ENCODE measurements at regions not wholly inside any gene's neighbourhood (a gene's known extent, or its start where the extent isn't known, plus 50 kb on each side); places are given as distances from the start of the nearest gene placed in this dataset.
"Not testable (repeated sequence)": the region's sequence is repeated elsewhere in the genome, so short reads cannot be mapped to it uniquely, and the experiment has no call there.

DNA sequence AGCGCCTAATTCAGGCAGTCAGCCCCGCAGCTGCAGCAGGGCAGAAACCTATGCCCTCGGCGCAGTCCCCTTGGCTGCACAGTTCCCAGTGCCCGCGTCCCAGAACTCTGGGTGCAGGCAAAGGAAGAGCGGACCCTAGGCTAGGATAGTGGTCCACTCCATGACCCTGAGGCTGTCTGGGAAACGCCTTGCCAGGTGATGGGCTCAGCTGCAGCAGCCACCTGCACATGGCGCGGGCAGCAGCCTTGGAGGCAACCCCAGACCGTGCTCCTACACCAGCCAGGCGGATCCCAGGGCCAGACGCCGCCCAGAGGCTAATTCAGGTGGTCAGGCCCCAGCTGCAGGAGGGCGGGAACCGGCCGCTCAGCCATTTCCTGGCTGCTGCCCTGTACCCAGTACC lies 83.0 kb downstream of the POTEC start:
- not testable (repeated sequence) for DNase-seq

DNA sequence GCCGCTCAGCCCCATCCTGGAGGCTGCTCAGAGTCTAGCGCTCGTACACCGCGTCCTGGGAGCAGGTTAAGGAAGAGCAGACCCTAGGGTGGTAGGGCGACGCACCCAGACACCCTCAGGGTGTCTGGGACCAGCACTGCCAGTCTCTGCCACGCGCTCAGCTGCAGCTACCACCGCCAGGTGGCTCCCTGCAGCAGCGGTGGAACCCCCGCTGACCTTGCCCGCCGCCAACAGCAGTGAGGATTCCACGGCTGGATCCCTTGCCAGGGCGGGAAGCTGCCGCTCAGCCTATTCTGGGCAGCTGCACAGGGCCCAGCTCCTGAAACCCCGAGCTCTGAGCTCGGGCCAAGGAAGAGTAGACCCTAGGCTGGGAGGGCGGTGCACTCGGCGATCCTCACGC lies 83.6 kb downstream of the POTEC start:
- not testable (repeated sequence) for DNase-seq

DNA sequence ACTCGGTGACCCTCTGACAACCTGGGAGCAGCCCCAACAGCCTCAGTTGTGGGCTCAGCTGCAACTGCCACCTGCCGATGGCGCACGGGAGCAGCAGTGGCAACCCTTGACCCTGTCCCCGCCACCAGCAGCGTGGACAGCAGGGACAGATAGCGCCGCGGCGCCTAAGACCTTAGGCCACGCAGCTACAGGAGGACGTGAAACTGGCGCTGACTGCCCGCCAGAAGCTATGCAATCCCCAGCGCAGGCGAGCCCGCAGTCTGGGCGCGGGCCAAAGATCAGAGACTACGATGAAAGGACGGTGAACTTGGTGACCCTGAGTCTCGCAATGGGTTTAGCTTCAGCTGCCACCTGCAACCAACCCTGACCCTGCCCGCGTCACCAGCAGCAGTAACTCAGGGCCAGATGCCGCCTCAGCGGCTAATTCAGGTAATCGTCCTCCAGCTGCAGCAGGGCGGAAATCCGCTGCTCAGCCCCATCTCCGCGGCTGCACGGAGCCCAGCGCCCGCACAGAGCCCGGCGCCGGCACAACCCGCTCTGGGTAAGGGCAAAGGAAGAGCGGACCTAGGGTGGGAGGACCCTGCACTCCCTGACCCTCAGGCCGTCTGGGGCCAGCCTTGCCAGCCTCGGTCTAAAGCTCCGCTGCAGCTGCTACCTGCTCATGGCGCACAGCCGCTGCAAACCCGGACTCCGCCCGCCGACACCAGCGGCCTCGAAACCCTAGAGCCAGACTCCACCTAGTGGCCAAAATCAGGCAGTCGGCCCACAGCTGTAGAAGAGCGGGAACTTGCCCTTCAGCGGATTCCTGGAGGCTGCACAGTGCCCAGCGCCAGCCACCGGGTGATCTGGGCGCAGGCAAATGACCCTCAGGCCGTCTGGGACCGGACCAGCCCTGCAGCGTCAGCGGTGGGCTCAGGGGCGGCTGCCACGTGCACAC lies 85.1 kb downstream of the POTEC start:
- peak; percentile 64 for DNase-seq

DNA sequence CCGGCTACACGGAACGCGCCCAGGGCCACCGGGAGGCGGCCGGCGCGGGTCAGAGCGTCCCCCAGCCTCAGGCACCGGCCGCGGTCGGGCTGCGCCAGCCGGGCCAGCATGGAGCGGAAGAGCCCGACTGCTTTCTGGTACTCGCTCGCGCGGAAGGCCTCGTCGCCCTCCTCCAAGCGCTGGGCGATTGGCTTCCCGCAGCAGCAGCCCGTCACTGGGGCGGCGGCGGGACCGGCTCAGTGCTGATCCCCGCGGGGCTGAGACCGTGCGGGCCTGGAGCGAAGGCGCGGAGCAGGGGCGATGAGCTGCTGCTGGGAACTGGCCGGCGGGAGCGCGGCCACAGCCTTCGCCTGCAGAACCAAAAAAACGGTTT lies 92.8 kb downstream of the POTEC start:
- DNase-seq = peak; percentile 54

DNA sequence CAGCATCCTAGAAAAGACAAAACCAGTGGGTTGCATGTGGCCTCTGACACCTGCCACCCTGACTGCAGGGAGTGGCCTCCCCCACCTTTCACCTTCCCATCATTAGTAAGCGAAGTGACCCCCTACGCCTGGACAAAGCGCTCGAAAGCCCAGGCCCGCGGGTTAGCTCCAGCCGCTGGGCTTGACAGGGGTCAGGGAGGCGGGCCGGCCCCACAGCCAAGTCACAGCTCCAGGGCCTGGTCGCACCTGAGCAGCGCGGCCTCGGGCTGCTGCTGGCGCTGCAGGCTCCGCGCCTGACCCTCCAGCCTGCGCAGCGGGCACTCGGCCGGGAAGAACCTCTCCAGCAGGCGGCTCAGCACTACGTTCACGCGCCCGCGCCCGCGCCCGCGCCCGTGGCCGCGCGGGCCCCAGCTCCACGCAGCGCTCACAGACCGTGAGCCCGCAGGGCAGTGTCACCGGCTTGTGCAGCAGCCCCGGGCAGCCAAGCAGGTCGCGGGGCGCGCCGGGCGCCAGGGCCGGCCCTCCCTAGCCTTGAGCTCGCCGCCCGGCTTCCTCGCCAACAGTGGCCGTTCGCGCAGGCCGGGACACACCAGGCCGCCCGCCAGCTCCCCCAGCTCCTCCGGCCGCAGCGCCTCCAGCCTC lies 93.3 kb downstream of the POTEC start:
- peak; percentile 49 for DNase-seq

DNA sequence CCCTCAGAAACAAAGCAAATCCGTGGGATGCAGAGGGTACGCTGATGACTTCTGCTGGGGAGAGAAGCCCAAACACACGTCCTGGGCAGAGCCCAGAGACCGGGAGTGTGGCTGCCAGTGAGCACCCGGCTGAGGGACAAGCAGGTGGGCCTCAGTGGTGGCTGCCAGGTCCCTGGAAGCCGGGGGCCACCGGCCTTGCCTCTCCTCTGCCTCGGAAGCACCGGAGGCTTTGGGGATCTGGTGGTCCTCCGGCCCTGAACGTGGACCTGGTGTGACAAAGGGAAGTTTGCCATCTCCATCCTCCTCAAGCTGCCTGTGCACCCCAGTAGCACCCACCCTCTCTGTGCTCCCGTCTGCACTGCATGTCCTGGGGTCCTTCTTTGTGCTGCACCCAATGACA lies 94.3 kb downstream of the POTEC start:
- not testable (repeated sequence) for DNase-seq

DNA sequence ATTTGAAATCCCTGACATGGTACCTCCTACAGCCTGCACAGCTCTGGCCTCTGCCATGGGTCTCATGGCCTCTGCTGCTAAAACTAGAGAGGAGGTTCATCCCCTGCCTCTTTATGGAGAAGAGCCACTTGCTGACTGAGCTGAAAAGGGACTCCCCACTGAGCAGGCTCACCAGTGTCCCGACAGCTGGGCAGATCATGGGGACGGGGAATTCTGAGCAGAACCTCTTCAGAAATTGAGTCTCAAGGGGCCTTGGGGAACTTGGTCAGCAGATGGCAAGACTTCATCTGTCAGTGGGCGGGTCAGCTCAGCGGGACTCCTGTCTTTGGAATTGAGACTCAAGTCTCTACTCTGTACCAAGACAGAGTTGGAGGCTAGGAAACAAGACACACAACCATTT lies 95.7 kb downstream of the POTEC start:
- not testable (repeated sequence) for DNase-seq

DNA sequence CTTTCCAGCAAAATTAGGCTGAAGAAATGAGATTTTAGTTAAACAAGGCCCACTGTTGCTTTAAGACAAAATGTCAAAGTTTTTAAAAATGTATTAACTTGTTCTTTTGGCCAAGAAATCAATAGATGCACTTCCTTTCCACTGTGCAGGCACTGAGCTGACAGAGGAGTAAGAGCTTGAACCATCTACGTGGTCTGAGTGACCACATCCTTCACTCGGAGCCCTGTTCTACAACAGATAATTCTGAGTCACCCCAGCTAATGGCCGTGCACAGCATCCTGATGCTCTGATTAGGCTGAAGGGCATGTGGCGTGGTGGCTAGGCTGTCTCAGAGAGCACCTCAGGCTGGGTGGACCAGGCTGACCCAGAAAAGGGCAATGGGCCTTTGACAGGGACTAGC lies 107.9 kb downstream of the POTEC start:
- not testable (repeated sequence) for DNase-seq

DNA sequence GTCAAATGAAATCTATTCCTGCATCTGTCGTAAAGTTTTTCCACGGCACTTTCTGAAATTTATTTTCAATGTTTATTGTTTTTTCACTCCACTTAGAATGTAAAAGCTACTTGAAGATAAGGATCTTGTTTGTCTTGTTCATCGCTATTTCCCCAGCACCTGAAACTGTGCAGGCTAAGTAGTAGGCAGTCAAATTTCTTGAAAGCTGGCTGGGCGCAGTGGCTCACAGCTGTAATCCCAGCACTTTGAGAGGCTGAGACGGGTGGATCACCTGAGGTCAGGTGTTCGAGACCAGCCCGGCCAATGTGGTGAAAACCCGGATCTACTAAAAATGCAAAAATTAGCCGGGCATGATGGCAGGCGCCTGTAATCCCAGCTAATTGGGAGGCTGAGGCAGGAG lies 111.0 kb downstream of the POTEC start:
- not testable (repeated sequence) for DNase-seq

DNA sequence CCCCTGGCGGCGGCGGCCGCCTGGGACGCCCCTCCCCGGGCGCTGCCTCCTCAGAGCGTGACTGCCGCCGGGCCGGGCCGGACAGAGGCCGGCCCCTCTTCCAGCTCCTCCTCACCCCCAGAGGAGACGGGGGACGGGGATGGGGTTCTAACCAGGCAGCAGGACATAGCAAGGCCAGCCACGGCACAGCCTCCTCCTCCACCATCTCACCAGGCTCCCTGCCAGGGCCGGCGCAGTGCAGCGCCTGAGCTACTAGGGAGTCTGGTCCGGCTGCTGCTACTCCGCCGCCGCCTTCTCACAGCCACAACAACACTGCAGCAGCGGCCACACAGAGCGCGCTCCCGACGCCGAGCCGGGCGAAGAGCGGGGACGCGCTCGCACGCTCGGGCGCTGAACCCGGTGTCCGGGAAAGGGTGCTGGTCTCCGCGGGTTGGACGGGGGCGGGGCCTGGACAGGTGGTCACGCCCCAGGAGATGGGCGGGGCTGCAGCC lies 112.3 kb downstream of the POTEC start:
- DNase-seq = peak; percentile 69

DNA sequence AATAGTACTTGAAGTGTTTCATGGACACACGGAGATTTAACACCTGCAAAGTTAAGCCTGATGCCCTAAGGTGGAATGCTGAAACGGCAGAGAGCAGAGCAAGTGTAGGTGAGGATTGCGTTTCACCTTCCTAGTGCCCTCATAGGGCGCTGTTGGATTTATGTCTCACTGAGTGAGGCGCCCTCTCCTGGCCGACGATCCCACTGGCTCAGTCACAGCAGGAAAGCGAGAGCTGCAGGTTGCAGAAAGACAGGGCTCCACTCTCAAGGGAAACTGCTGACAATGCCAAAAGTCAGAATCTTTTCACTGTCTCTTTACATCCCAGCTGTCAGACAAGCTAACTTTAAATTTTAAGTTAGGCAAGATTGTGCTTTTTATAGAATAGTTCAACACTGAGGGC lies 127.6 kb downstream of the POTEC start:
- DNase-seq = peak; percentile 39

DNA sequence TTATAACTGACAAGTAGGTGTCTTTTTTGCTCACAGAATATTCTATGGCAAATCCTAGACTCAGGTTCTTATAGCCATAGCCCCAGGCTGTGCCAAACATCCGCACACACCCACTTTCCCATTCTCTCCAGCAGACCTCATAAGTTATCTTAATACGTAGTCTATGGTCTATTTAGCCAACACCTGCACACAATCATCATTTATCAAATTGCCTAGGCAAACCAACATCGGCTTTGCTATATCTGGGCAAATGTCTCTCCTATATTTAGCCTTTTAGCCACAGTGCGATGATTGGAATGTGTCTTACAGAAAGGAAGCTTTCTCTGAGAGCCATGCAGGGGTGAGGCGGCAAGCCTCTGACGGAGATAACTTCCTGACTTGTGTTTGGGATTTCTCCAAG lies 128.0 kb downstream of the POTEC start:
- not testable (repeated sequence) for DNase-seq

DNA sequence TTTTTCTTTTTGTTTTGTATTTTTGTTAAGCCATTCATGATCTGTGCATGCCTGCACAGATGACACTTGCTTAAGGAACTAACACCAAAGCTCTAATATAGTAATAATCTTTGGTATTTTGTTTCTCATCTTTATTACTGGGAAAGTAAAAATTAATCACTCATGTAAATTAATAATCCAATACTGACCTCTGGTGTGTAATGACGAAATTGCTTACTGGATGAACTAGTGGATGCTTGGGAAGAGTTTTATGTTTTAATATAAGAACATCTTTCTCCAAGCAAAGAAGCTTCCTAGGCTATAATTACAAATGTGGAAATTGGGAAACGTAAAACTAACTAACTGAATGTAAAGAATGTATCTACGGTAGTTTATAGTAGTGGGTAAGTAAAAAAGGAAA lies 147.9 kb downstream of the POTEC start:
- DNase-seq = not testable (repeated sequence)

DNA sequence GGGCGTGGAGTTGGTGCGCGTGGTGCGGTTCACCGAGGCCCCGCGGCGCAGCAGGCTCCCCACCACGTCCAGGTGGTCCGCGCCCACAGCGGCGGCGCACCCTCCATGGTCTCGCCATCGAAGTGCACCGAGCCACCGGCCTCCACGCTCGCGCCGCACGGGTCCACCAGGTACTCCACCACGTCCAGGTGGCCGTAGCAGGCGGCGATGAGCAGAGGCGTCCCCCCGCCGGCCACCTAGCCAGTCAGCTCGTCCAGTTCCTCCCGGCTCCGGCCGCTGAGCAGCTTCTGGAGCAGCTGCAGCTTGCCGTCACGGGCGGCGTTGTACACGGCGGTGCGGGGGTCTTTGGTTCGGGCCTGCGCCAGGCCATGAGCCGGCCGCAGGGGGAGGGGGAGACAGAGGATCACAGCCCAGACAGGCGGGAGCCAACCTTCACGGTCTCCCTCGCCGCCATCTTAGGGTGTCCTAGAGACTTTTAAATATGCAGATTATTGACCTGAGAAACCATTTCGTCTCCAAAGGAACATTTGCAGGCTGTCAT lies 149.8 kb downstream of the POTEC start:
- not testable (repeated sequence) for DNase-seq

DNA sequence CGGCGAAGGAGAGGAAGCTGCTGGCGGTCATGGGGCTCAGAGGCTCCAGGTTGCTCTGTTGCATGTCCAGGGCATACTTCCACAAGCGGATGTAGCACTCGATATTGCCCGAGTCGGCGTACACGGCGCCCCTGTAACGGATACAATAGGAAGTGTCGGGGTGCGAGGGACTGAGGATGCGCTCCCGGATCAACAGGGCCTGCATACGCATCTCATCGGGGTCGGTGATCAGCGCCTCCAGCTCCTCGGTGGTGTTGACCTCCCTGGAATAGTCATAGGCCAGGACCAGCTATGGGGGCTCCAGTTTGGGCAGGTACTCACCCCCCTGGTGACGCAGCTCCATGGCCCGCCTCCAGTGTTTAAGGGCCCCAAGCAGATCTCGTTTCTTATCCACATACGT lies 150.8 kb downstream of the POTEC start:
- DNase-seq = not testable (repeated sequence)

DNA sequence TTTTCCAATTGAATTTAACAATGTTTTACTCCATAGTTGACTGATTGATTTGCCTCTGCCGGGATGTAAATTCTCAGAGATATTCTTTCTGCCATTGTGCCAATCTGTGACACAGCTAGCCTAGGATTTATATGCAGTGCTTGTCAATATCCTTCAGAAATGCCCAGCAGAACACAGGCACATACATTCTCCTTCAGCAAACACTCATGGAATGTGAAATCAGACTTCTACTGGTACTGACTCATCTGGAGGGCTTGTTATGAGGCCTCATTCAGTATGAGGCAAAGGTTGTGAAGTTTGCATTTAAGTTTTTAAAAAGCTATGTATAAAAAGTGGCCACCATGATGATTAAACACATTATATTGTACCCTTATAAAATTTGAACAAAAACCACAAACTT lies 158.4 kb downstream of the POTEC start:
- DNase-seq = not testable (repeated sequence)

DNA sequence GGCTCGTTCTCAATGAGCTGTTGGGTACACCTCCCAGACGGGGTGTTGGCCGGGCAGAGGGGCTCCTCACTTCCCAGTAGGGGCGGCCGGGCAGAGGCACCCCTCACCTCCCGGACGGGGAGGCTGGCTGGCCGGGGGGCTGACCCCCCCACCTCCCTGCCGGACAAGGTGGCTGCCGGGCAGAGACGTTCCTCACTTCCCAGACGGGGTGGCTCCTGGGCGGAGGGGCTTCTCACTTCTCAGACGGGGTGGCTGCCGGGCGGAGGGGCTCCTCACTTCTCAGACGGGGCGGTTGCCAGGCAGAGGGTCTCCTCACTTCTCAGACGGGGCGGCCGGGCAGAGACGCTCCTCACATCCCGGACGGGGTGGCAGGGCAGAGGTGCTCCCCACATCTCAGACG lies 160.7 kb downstream of the POTEC start:
- not testable (repeated sequence) for DNase-seq

DNA sequence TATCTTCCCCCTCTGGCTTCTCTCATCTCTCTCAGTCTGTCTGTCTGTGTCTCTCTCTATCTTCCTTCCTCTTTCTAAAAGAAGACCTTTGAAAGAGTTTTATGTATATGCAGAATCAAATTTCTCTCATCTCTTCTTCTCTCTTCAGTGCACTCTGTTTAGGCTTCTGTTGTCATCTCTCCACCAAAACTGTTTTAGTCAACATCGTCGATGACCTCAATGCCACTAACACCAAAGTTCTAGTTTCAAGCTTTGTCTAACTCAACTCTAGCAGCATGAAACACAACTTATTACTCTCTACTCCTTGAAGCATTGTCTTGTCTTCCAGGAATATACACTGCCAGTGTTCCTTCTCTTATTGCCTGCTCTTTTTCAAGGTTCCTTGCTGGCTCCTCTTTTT lies 163.9 kb downstream of the POTEC start:
- not testable (repeated sequence) for DNase-seq

DNA sequence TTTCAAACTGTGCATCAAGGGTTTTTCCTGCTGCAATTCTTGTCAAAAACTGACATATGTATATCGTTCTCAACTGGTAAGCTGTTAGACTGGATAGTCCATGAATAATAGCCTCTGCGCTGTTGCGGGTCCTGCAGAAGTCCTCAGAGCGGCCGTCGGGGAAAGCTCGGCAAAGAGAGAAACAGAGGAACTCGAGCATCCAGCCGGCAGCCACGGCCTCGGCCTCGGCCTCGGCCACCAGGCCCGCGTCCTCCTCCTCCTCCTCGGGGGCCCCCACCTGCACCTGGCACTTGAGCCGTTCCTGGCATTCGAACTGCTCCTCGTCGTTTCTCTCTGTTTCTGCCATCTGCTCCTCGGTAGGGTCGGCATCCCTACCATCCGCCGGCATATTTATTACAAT lies 165.0 kb downstream of the POTEC start:
- DNase-seq = not testable (repeated sequence)

DNA sequence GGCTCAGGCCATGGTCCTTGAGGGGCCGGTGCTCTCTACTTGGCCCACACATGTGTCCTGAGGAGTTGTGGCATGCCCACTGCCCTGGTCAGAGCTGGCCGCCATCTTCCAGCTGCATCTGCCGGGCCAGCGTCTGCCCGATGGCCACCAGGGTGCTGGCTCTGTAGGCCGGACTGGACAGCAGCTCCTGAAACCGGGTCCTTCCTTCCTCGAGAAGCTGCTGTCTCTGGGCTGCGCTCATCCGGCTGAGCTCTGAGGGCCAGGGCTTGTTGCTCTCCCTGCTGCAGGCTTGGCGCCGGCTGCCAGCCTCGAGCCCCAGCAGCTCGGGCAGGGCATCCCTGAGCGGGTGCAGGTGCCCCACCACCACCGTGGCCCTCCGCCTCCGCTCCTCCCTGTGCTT lies 182.1 kb downstream of the POTEC start:
- not testable (repeated sequence) for DNase-seq

DNA sequence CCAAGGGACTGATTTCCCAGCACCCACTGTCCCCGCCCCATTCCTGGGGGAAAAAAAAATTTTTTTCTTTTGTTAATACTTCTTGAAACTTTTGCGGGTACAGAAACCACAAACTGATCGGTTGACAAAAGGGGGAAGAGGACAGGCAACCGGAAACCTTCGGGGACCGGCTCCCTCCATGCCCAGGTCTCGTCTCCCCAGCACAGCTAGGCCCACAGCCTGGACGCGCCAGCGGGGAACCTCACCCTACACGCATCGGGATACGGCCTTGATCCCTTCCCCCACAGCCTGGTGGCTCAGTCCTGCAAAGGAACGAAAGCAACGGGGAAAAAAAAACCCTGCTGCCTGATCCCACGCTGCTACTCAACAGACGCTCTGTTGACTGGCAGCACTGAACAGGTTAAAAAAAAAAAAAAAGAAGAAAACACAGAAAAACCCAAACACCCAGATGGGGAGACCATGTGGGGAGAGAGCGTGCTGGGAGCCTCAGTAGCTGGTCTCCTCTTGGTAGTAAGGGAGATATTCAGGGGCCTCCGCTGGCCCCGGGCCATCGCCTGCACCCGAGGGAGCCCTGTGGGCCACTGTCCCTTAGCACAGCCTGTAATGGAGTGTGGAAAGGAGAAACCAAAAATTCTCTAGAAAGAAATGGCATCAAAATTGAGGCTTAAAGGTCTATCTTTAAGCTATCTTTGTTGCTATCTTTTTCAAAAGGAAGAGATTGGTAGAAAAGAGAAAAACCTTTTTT lies 185.7 kb downstream of the POTEC start:
- DNase-seq = not testable (repeated sequence)

DNA sequence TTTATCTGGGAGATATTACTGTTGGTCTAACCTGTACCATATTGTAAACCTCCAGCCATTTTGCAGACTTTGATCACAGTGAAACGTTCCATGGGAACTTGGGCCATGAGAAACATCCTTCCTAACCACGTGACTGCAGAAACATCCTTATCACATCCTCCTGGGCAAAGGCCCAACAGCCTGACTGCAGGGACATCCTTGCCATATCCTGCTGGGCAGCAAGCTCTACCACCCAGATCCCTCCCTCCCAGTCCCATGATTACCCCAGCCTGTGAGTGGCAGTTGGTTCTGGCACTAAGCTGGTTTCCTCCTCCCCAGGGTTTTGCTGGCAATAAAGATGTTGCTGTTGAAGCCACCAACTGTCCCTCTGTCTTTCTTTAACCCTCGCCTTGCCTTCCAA lies 201.2 kb downstream of the POTEC start:
- DNase-seq = not testable (repeated sequence)

DNA sequence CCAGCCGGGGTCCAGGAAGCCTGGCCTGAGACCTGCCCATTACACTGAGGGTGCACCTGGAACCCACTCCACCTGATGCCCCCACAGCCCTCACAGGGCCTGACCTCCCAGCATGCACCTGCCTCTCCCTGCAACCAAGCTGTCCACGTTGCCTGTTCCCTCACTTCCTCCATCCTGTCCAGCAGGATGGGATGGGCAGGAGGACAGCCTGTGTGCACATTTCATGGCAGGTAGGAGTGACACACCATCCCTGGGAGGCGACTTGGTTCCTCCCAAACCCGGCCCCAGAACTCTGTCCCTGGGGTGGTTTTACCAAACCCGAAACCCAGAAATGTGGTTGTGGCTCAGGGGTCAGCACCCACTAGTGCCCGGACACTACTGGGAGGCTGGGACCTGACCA lies 203.8 kb upstream of the ZNF519 start:
- DNase-seq = not testable (repeated sequence)
